Fibroblast of villous mesenchyme (primary cell): ENCODE measurements at regions not wholly inside any gene's neighbourhood (a gene's known extent, or its start where the extent isn't known, plus 50 kb on each side); places are given as distances from the start of the nearest gene placed in this dataset. TPM values are rescaled to one million over a fixed set of nuclear protein-coding genes. Genes with fewer than 3 reads are reported as not detected.
"Not testable (repeated sequence)": the region's sequence is repeated elsewhere in the genome, so short reads cannot be mapped to it uniquely, and the experiment has no call there.

Experiments used
- DNase-seq: peaks from one replicate; pipeline ENCODE4 v3.0.0-alpha.2; 2010; ENCODE audit warnings: low read depth
- H3K4me3 ChIP-seq: 2 replicates; pipeline ENCODE4 v1.5.1; 2011; ENCODE audit warnings: low read depth, mild to moderate bottlenecking, low read length
- small RNA-seq: library from RNA; depleted of rRNA; stranded (forward); fragments of <200 nt; gene quantifications from one replicate; pipeline ENCODE3, GENCODE V24; 2012
- TF ChIP-seq, protein P1 (sequence below): IDR thresholded peaks from 2 replicates; pipeline ENCODE4 v1.5.1; 2012; ENCODE audit warnings: low read depth, mild to moderate bottlenecking, low read length; ENCODE audit not compliant: insufficient read depth

DNA sequence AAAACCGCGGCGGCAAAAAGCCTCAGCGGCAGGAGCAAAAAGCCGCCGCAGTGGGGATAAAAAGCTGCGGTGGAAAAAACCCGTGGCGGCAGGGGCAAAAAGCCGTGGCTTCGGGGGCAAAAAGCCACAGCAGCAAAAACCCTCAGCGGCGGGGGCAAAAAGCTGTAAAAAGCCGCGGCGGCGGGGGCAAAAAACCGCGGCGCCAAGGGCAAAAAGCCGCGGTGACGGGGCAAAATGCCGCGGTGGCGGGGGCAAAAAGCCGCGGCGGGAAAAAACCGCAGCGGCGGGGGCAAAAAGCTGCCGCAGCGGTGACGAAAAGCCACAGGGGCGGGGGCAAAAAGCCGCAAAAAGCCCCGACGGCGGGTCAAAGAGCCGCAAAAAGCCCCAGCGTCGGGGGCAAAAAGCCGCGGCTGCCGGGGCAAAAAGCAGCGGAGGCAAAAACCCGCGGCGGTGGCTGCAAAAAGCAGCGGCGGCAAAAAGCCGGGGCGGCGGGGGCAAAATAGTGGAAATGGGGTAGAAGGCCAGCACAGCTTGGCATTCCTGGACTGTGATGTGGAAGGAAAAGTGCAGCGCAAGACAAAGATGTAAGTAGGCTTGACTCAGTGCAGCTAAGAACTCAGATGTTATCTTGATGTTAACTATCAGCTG lies 151.8 kb downstream of the ANKRD30BL start:
- no peak overlapping the region for H3K4me3 ChIP-seq
- no peak for DNase-seq
- TF ChIP-seq, protein P1, sequence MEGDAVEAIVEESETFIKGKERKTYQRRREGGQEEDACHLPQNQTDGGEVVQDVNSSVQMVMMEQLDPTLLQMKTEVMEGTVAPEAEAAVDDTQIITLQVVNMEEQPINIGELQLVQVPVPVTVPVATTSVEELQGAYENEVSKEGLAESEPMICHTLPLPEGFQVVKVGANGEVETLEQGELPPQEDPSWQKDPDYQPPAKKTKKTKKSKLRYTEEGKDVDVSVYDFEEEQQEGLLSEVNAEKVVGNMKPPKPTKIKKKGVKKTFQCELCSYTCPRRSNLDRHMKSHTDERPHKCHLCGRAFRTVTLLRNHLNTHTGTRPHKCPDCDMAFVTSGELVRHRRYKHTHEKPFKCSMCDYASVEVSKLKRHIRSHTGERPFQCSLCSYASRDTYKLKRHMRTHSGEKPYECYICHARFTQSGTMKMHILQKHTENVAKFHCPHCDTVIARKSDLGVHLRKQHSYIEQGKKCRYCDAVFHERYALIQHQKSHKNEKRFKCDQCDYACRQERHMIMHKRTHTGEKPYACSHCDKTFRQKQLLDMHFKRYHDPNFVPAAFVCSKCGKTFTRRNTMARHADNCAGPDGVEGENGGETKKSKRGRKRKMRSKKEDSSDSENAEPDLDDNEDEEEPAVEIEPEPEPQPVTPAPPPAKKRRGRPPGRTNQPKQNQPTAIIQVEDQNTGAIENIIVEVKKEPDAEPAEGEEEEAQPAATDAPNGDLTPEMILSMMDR, result no peak

DNA sequence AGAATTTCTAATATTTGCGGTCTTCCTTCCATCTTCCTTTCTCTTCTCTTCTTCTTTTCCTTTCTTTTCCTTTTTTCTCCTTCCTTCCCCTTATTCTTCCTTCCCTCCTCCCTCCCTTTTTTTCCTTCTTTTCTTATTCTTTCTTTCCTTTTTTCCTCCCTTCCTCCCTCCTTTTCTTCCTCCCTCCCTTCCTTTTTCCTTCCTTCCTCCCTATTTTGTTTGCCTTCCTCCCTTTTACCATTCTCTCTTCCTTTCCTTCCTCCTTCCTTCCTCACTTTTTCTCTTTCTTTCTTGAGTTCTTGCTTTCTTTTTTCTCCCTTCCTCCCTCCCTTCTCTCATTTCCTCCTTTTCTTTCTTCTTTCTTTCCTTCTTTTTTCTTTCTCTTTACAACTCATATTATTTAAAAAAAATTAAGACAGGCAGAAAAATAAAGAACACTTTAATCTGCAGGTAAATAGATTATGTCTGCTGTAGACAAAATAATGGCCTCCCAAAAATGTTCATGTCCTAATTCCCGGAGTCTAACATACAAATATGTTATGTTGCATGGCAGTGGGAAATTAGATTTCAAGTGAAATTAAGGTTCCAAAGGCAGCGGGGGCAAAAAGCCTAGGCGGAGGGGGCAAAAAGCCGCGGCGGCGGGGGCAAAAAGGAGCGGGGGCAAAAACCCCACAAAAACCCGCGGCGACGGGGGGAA lies 152.4 kb downstream of the ANKRD30BL start:
- DNase-seq, result no peak
- H3K4me3 ChIP-seq, result no peak overlapping the region
- TF ChIP-seq, protein P1, result no peak

DNA sequence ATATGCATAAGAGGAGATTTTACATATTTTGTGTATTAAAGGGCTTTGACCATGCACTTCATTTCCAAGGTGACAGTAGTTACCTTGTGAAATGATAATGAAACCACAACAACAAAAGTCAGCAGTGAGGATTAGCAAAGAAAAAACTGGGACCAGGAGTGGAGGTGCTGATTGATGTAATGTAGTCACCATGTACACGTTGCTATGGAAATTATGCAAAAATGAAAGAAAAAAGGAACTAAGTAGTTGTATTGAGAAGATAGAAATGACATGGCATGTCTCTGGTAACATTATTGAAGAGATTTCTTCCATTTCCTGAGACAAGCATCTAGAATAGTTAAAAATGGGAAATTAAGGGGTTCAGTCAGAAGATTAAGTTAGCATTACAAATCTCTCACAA lies 171.0 kb downstream of the ANKRD30BL start:
- not testable (repeated sequence) for DNase-seq

DNA sequence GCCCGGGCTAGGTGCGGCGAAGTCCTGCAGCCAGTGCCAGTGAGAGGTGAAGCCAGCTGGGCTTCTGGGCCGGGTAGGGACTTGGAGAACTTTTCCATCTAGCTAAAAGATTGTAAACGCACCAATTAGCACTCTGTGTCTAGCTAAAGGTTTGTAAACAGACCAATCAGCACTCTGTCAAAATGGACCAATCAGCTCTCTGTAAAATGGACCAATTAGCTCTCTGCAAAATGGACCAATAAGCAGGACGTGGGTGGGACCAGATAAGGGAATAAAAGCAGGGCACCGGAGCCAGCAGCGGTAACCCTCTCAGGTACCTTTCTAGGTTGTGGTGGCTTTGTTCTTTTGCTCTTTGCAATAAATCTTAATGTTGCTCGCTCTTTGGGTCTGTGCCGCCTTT lies 195.1 kb downstream of the ANKRD30BL start:
- not testable (repeated sequence) for H3K4me3 ChIP-seq, DNase-seq

More for the DNA sequence above, 171.0 kb downstream of the ANKRD30BL start:
- not testable (repeated sequence) for H3K4me3 ChIP-seq

DNA sequence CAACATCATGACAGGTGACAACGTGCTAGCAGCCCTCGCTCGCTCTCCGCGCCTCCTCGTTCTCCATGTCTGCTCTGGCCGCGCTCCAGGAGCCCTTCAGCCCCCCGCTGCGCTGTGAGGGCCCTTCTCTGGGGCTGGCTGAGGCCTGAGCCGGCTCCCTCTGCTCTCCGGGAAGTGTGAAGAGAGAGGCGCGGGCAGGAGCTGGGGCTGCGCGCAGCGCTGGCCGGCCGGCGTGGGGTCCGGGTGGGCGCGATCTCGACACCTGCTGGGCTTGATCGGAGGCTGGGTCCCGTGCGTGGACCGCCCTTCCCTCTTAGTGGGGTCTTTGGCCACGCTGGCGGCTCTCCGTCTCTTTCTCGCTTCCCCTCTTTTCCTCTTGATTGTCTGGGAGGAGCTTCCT lies 195.5 kb downstream of the ANKRD30BL start:
- no peak overlapping the region for H3K4me3 ChIP-seq
- TF ChIP-seq, protein P1, result no peak
- DNase-seq, result no peak

DNA sequence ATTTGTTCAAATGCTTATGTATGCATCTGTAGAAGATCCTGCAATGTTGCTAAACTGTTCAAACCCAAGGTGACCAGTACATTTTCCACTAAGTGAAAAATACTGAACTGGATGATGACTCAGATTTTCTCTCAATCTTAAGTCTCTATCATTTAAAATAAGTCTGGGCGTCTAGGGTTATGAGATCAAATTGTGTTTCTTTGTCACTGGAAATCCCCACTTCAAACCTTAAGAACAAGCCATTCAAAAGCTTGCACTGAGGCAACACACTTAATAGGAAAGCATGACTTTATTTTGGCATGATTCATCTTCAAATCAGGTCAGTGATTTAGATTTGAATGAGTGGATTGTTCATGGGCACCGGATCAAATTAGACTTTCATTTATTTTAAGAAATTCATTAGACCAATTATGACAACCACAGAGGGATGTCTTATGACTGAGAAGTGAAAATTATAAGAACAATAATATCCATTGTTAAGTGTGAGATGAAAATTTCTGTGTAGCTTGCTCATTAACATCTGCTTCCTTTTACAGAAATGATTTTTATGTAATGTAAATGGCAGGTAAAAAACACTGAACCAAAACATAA lies 203.6 kb downstream of the ANKRD30BL start:
- not testable (repeated sequence) for H3K4me3 ChIP-seq, DNase-seq

DNA sequence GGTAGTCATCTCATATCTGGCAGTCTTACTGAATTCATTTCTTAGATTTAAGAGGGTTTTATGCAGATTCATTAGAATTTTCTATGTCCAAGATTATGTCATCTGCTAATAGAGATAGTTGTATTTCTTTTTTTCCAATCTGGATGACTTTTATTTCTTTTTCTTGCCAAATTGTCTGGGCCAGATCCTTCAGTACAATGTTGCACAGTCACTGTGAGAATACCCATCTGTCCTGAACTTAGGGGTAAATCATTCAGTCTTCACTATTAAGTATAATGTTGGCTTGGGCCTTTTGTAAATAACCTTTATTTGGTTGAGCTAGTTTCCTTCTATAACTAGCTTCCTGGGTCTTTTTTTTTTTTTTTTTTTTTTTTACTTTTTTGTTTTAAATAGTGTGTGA lies 213.1 kb downstream of the ANKRD30BL start:
- not testable (repeated sequence) for DNase-seq, H3K4me3 ChIP-seq

DNA sequence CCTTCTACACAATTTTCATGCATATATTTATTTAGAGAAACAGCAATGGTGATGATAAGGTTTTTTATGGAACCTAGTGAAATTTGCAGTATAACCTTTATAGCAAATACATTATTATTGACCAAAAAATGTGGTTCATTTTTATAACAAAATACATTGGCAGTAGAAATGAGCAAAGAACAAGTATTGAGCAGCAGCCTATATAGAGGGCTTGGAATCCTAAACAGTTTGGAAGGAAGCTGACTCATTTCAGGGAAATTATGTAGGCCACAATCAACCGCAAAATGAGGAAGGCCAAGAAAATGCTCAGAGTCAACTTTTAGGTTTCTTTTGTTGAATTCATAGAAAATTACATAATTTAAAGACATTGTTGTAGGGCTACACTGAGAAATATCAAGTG lies 238.5 kb downstream of the ANKRD30BL start:
- not testable (repeated sequence) for DNase-seq, H3K4me3 ChIP-seq

DNA sequence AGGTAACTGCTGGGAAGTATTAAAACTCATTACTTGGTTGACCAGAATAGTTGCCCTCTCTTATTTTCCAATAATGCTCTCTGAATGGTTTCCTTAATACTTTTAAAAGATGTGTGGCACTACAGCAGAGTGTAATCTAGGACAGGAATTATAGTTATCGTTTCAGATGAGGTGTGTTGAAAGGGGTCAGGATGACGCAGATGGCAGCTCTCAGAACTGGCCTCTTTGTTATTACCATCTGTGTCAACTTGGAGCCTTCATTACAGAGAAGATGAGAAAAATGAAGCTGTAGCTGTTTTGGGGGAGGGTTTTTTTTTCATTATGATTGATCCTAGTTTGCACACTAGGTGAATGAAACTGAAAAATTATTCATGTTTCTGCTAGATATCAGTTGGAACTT lies 238.9 kb downstream of the ANKRD30BL start:
- peak; percentile 4 for DNase-seq

More for the DNA sequence above, 238.9 kb downstream of the ANKRD30BL start:
- not testable (repeated sequence) for H3K4me3 ChIP-seq

Small RNA genes in the stretch of these regions (small RNA-seq; reads per million reads assigned to genes)
- gene AC093787.1, result not detected
